ENCODE measurements at regions not wholly inside any gene's neighbourhood (a gene's known extent, or its start where the extent isn't known, plus 50 kb on each side); places are given as distances from the start of the nearest gene placed in this dataset.

DNA sequence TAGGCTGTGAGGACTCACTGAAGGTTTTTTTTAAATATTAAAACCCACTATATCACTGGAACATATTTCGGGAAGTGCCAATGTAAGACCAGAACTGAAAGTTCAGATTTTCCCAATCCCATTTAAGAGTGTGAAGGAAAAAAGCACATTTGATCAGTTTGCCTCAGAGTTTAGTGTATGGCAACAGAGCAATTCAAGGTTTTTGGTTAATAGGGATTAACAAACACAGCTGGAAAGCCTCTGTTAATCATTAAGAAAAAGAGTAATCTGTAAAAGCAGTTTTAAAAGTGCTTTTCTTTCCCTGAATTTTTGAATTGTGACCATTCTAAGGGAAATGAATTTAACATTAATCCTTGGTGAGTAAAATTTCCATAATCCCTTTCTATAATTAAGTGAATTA is 60.4 kb downstream of the NPY5R start:
- CTCF ChIA-PET, result interaction anchor here (1.3 kb wide), 1 partner anchor 17 kb away, joined by 3 read pairs; no protein-coding TSS in a partner anchor
- no peaks in the 10 kb centered on the region for H3K9me3 Mint-ChIP-seq (ENCODE audit: low read depth, unreplicated experiment)
- peak overlapping the region; percentile 87 for H3K27ac Mint-ChIP-seq (ENCODE audit: unreplicated experiment)

More for the DNA sequence above, 60.4 kb downstream of the NPY5R start:
- H3K27me3 Mint-ChIP-seq (ENCODE audit: unreplicated experiment), result no peaks in the 10 kb centered on the region
- DNase-seq, result no peak
- H3K36me3 Mint-ChIP-seq (ENCODE audit: insufficient read depth, unreplicated experiment), result peaks cover 5% of the 10 kb centered on the region
- H3K4me1 Mint-ChIP-seq (ENCODE audit: low read depth, unreplicated experiment), result no peaks in the 10 kb centered on the region
- intact Hi-C loops (cut with micrococcal nuclease; ENCODE audit: unreplicated experiment), result loop anchor here (5.0 to 10.0 kb wide), 2 partner anchors 59 to 88 kb away; partner anchors contain the start of genes NPY5R and TMA16
- TF ChIP-seq, protein P1, sequence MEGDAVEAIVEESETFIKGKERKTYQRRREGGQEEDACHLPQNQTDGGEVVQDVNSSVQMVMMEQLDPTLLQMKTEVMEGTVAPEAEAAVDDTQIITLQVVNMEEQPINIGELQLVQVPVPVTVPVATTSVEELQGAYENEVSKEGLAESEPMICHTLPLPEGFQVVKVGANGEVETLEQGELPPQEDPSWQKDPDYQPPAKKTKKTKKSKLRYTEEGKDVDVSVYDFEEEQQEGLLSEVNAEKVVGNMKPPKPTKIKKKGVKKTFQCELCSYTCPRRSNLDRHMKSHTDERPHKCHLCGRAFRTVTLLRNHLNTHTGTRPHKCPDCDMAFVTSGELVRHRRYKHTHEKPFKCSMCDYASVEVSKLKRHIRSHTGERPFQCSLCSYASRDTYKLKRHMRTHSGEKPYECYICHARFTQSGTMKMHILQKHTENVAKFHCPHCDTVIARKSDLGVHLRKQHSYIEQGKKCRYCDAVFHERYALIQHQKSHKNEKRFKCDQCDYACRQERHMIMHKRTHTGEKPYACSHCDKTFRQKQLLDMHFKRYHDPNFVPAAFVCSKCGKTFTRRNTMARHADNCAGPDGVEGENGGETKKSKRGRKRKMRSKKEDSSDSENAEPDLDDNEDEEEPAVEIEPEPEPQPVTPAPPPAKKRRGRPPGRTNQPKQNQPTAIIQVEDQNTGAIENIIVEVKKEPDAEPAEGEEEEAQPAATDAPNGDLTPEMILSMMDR (IDR thresholded peaks at IDR 0.05; ENCODE audit: unreplicated experiment), result no peak
- H3K4me3 Mint-ChIP-seq (ENCODE audit: low read depth, unreplicated experiment), result peak overlapping the region; percentile 46
- no TSS peak for BruUV-seq (replicated peaks)

All from Calu3 (cell line).